ENCODE measurements at regions not wholly inside any gene's neighbourhood (a gene's known extent, or its start where the extent isn't known, plus 50 kb on each side); places are given as distances from the start of the nearest gene placed in this dataset.

GRCh38 chr12:70042675-70043074 lies 200.6 kb upstream of the CNOT2 start:
- TF ChIP-seq CTCF (IDR thresholded peaks at IDR 0.05) (no peak), POLR2A (IDR thresholded peaks at IDR 0.05) (no peak)

All from prostate gland (tissue), 2 donors.